Tibial artery (tissue), 4 donors: ENCODE measurements at regions not wholly inside any gene's neighbourhood (a gene's known extent, or its start where the extent isn't known, plus 50 kb on each side); places are given as distances from the start of the nearest gene placed in this dataset.

Source experiments
- DNase-seq, 2 donors: peaks; one replicate each; pipeline ENCODE4 v3.0.0-alpha.2; 2019
- H3K27ac ChIP-seq, 2 donors: fragments of 200-600 bp; sonication (generic) in 1 of 2; 1 replicate in 1 of 2; 2 replicates in 1 of 2; pipeline ENCODE4 v1.5.1; 2018 to 2019; ENCODE audit warnings: mild to moderate bottlenecking in 1 of 2
- H3K27me3 ChIP-seq, 2 donors: fragments of 200-600 bp; sonication (generic) in 1 of 2; one replicate each; pipeline versions ENCODE4 v1.5.1 to v1.6.0; 2016 to 2019
- H3K36me3 ChIP-seq, 3 donors: fragments of 200-600 bp; sonication (generic) in 2 of 3; one replicate each; pipeline ENCODE4 v1.5.1; 2016 to 2019; ENCODE audit warnings: mild to moderate bottlenecking in 2 of 3
- H3K4me1 ChIP-seq, 4 donors: fragments of 200-600 bp; sonication (generic) in 2 of 4; 1 replicate in 3 of 4; 2 replicates in 1 of 4; pipeline ENCODE4 v1.5.1; 2016 to 2019
- H3K4me3 ChIP-seq, 2 donors: fragments of 200-600 bp; sonication (generic) in 1 of 2; 1 replicate in 1 of 2; 2 replicates in 1 of 2; pipeline ENCODE4 v1.5.1; 2018 to 2019; ENCODE audit warnings: mild to moderate bottlenecking in 2 of 2
- H3K9me3 ChIP-seq, 3 donors: fragments of 200-600 bp; sonication (generic) in 1 of 3; one replicate each; pipeline ENCODE4 v1.5.1; 2016 to 2019
- intact Hi-C: fragments of 100-400 bp; cut with DNase I; formaldehyde crosslinking; loops from one replicate; pipeline ENCODE4 v1.15.0; 2023; ENCODE audit warnings: low total_unique reads
- TF ChIP-seq, protein P1 (sequence below), 2 experiments: fragments of 200-600 bp in 1 of 2; fragments of 450-650 bp in 1 of 2; IDR thresholded peaks; one replicate each; pipeline ENCODE4 v1.5.1; 2017 to 2019; ENCODE audit warnings: antibody characterized with exemption in 2 of 2, mild to moderate bottlenecking in 1 of 2, moderate library complexity in 1 of 2

DNA sequence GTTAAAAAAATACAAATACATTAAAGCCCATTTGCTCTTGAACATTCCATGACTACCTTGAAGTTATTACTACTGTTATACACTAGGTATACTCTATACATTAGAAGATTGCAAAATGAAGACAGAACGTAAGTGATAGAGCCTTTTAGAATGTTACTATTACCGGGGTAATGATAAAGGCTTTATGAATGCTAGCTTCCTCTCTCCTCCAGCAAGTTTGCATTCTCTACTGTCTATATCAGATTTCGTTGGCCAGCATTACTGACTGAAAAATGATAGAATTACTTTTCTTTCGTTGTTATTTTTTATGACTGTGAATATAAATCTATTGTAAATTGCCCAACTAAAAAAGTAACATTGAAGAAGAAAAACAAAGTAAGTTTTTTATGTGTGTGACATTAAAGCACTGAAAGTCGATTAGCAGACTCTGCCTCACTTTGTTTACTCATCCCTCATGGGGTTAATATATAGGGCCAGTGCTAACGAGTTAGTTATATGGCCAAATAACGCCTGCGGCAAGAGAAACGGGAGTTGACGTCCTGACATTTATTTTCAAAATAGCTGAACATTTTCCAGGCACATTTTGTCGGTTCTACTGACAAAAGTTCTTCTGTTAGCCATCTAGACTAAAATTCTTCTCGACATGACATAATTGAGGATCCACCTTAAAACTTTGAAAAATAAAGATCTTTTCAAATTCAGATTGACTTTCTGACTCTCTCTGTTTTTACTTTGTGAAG lies 163.8 kb upstream of the KITLG start:
- Histone ChIP-seq H3K4me3 (no peak overlapping the region), H3K9me3 (no peaks in the 10 kb centered on the region), H3K36me3 (no peaks in the 10 kb centered on the region), H3K4me1 (peaks cover 0 to 6% (median 0%) of the 10 kb centered on the region in 4 donors), H3K27ac (no peak overlapping the region), H3K27me3 (no peaks in the 10 kb centered on the region)
- TF ChIP-seq, protein P1, sequence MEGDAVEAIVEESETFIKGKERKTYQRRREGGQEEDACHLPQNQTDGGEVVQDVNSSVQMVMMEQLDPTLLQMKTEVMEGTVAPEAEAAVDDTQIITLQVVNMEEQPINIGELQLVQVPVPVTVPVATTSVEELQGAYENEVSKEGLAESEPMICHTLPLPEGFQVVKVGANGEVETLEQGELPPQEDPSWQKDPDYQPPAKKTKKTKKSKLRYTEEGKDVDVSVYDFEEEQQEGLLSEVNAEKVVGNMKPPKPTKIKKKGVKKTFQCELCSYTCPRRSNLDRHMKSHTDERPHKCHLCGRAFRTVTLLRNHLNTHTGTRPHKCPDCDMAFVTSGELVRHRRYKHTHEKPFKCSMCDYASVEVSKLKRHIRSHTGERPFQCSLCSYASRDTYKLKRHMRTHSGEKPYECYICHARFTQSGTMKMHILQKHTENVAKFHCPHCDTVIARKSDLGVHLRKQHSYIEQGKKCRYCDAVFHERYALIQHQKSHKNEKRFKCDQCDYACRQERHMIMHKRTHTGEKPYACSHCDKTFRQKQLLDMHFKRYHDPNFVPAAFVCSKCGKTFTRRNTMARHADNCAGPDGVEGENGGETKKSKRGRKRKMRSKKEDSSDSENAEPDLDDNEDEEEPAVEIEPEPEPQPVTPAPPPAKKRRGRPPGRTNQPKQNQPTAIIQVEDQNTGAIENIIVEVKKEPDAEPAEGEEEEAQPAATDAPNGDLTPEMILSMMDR (IDR thresholded peaks at IDR 0.05), result no peak
- intact Hi-C loops, result no loop called here
- DNase-seq, result no peak

DNA sequence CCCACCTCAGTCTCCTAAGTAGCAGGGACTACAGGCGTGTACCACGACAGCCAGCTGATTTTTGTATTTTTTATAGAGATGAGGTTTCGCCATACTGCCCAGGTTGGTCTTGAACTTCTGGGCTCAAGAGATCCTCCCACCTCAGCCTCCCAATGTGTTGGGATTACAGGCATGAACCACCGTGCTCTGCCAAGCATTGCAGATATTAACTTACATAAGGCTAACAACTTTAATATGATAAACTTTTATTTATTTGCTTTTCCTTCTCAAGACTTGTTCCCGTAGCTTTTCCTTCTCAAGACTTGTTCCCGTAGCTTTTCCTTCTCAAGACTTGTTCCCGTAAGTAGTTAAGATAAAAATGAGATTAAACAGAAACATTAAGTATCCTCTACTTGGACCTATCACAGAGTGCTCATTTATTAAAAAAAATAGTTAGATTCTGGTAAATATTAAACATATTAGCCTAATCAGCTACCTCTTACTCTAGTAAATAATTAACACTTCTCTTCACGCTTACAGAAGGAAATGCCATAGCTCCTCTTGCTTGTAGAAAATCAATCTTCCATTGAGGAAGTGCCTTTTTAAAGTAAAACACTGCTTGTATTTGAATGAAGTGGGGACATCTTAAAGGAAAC lies 157.7 kb upstream of the KITLG start:
- Histone ChIP-seq H3K27ac (no peak overlapping the region), H3K27me3 (no peaks in the 10 kb centered on the region), H3K9me3 (no peaks in the 10 kb centered on the region), H3K36me3 (no peaks in the 10 kb centered on the region), H3K4me1 (no peaks in the 10 kb centered on the region), H3K4me3 (no peak overlapping the region)
- TF ChIP-seq, protein P1 (IDR thresholded peaks at IDR 0.05), result no peak
- no peak for DNase-seq
- intact Hi-C loops, result no loop called here

DNA sequence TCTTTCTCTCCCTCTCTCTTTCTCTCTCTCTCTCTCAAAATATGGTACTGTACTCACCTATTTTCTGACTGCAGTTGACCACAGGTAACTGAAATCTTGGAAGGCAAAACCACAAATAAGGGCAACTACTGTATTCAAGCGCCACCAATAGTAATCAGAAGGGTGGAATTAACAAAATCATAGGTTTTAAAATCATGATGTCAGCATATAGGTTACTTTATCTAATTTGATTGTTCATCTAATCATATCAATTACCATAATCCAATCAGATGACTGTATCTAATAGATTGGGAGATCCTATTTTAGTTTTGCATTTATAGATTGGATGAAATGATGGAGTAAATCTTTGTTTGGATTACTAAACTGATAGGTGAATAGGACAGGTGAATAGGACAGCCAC lies 155.8 kb upstream of the KITLG start:
- Histone ChIP-seq H3K9me3 (no peaks in the 10 kb centered on the region), H3K27me3 (no peaks in the 10 kb centered on the region), H3K36me3 (no peaks in the 10 kb centered on the region), H3K4me3 (no peak overlapping the region), H3K27ac (no peak overlapping the region), H3K4me1 (no peaks in the 10 kb centered on the region)
- TF ChIP-seq, protein P1 (IDR thresholded peaks at IDR 0.05), result no peak
- intact Hi-C loops, result no loop called here
- DNase-seq, result no peak

DNA sequence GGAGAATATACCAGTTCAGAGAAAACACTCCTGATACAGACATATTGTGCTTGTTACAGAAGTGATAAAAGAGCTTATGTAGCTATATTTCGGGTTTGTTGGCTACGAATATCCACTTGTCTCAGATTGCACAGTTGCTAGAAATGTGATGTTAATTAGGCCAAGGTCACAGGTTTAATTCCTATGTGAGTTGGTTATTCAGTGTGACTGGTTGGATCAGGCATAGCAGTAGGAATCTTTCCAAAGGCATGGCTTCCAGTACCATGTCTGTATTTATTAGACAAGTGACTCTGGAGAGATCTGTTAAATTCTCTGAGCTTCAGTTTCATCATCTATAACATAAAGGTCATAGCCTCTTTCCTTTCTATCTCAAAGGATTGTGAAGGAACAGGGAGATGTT lies 152.7 kb upstream of the KITLG start:
- TF ChIP-seq, protein P1 (IDR thresholded peaks at IDR 0.05), result no peak
- H3K9me3 ChIP-seq, result no peaks in the 10 kb centered on the region
- H3K36me3 ChIP-seq, result no peaks in the 10 kb centered on the region
- no peaks in the 10 kb centered on the region for H3K4me1 ChIP-seq
- no peak for DNase-seq
- H3K4me3 ChIP-seq, result no peak overlapping the region
- intact Hi-C loops, result no loop called here
- H3K27ac ChIP-seq, result no peak overlapping the region
- H3K27me3 ChIP-seq, result no peaks in the 10 kb centered on the region

DNA sequence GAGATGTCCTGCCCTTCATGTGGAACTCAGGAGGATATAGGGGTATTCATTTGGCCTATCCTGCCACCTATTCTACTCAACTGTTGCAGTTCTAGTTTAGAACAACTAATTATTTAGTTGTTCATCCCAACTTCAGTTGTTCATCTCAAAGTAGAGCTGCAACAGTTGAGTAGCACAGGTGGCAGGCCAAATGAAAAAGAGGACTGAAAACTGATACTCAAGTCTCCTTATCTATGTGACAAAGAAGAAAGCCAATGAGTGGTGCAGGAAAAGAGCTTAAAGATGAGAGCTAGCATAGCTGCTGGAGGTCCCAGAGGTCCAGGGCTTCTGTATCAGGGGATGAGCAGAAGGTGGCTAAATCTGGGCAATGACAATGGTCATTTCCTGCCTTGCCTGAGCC lies 148.9 kb upstream of the KITLG start:
- H3K36me3 ChIP-seq, result no peaks in the 10 kb centered on the region
- no peak overlapping the region for H3K27ac ChIP-seq
- no peak overlapping the region for H3K4me3 ChIP-seq
- DNase-seq, result no peak
- TF ChIP-seq, protein P1 (IDR thresholded peaks at IDR 0.05), result no peak
- H3K9me3 ChIP-seq, result no peaks in the 10 kb centered on the region
- H3K27me3 ChIP-seq, result no peaks in the 10 kb centered on the region
- no peaks in the 10 kb centered on the region for H3K4me1 ChIP-seq
- intact Hi-C loops, result no loop called here
